H9 (cell line): ENCODE measurements at regions not wholly inside any gene's neighbourhood (a gene's known extent, or its start where the extent isn't known, plus 50 kb on each side); places are given as distances from the start of the nearest gene placed in this dataset.

ENCODE experiments used
- DNase-seq: peaks from one replicate; pipeline ENCODE4 v3.0.0-alpha.2; 2017
- H2AFZ ChIP-seq: one replicate; pipeline ENCODE4 v1.6.1; 2013; ENCODE audit warnings: mild to moderate bottlenecking, low read length, control low read depth, moderate library complexity
- H2AK5ac ChIP-seq: 2 replicates; pipeline ENCODE4 v1.6.1; 2013; ENCODE audit warnings: low read length, control low read depth, mixed read lengths; ENCODE audit not compliant: insufficient read length
- H2BK120ac ChIP-seq: one replicate; pipeline ENCODE4 v1.6.1; 2013; ENCODE audit warnings: low read depth, mild to moderate bottlenecking, low read length, control low read depth, inconsistent platforms; ENCODE audit not compliant: poor library complexity, severe bottlenecking
- H2BK12ac ChIP-seq: 2 replicates; pipeline ENCODE4 v1.6.1; 2013; ENCODE audit warnings: low read length, control low read depth, mixed read lengths, low read depth; ENCODE audit not compliant: insufficient read length
- H2BK15ac ChIP-seq: 2 replicates; pipeline ENCODE4 v1.6.1; 2013; ENCODE audit warnings: low read depth, low read length, control low read depth
- H2BK20ac ChIP-seq: one replicate; pipeline ENCODE4 v1.6.1; 2013; ENCODE audit warnings: low read depth, mild to moderate bottlenecking, low read length, control low read depth, inconsistent platforms; ENCODE audit not compliant: poor library complexity, severe bottlenecking
- H2BK5ac ChIP-seq: 2 replicates; pipeline ENCODE4 v1.6.1; 2013; ENCODE audit warnings: low read length, control low read depth, mixed read lengths; ENCODE audit not compliant: insufficient read length
- H3K14ac ChIP-seq: 2 replicates; pipeline ENCODE4 v1.6.1; 2013; ENCODE audit warnings: low read length, control low read depth; ENCODE audit not compliant: insufficient read depth
- H3K18ac ChIP-seq: 2 replicates; pipeline ENCODE4 v1.6.1; 2013; ENCODE audit warnings: low read depth, mild to moderate bottlenecking, mixed read lengths, low read length, control low read depth; ENCODE audit not compliant: insufficient read length
- H3K23ac ChIP-seq: 2 replicates; pipeline ENCODE4 v1.6.1; 2013; ENCODE audit warnings: low read length, control low read depth, mixed read lengths, low read depth; ENCODE audit not compliant: insufficient read length
- H3K23me2 ChIP-seq: 2 replicates; pipeline ENCODE4 v1.6.1; 2013; ENCODE audit warnings: low read depth, mild to moderate bottlenecking, mixed read lengths, low read length, control low read depth; ENCODE audit not compliant: insufficient read length, poor library complexity, severe bottlenecking
- H3K27ac ChIP-seq: 2 replicates; pipeline ENCODE4 v1.5.1; 2013; ENCODE audit warnings: low read length, control low read depth, mixed read lengths, low read depth; ENCODE audit not compliant: insufficient read length
- H3K27me3 ChIP-seq: 2 replicates; pipeline ENCODE4 v1.6.1; 2013; ENCODE audit warnings: low read length, control low read depth, inconsistent platforms; ENCODE audit not compliant: insufficient read depth
- H3K4ac ChIP-seq: 2 replicates; pipeline ENCODE4 v1.6.1; 2013; ENCODE audit warnings: low read depth, mild to moderate bottlenecking, control low read depth, inconsistent platforms, low read length, moderate library complexity
- H3K4me1 ChIP-seq: 2 replicates; pipeline ENCODE4 v1.6.1; 2013; ENCODE audit warnings: low read length, control low read depth, inconsistent platforms; ENCODE audit not compliant: insufficient read depth
- H3K4me2 ChIP-seq: 2 replicates; pipeline ENCODE4 v1.6.1; 2013; ENCODE audit warnings: low read length, control low read depth, mixed read lengths; ENCODE audit not compliant: insufficient read length, insufficient read depth
- H3K56ac ChIP-seq: 2 replicates; pipeline ENCODE4 v1.6.1; 2013; ENCODE audit warnings: low read depth, mild to moderate bottlenecking, mixed read lengths, low read length, control low read depth; ENCODE audit not compliant: insufficient read length
- H3K79me1 ChIP-seq: 2 replicates; pipeline ENCODE4 v1.6.1; 2013; ENCODE audit warnings: low read depth, mild to moderate bottlenecking, moderate library complexity, low read length, control low read depth, inconsistent platforms; ENCODE audit not compliant: insufficient read depth, poor library complexity, severe bottlenecking
- H3K79me2 ChIP-seq: 2 replicates; pipeline ENCODE4 v1.6.1; 2013; ENCODE audit warnings: low read length, control low read depth, inconsistent platforms; ENCODE audit not compliant: insufficient read depth
- H3K9ac ChIP-seq: 2 replicates; pipeline ENCODE4 v1.6.1; 2013; ENCODE audit warnings: low read length, control low read depth, mixed read lengths; ENCODE audit not compliant: insufficient read length; ENCODE audit errors: extremely low read depth
- H3K9me3 ChIP-seq: one replicate; pipeline ENCODE4 v1.6.1; 2013; ENCODE audit warnings: low read depth, low read length, inconsistent platforms; ENCODE audit not compliant: control insufficient read depth
- H3T11ph ChIP-seq: one replicate; pipeline ENCODE4 v1.6.1; 2013; ENCODE audit warnings: mild to moderate bottlenecking, low read length, control low read depth, inconsistent platforms
- H4K20me1 ChIP-seq: one replicate; pipeline ENCODE4 v1.6.1; 2013; ENCODE audit not compliant: control insufficient read depth, insufficient read length, insufficient read depth
- H4K5ac ChIP-seq: 2 replicates; pipeline ENCODE4 v1.6.1; 2013; ENCODE audit warnings: low read depth, mild to moderate bottlenecking, mixed read lengths, low read length, control low read depth; ENCODE audit not compliant: insufficient read length
- H4K8ac ChIP-seq: replicated peaks from 2 replicates; pipeline ENCODE4 v1.6.1; 2013; ENCODE audit warnings: low read length, control low read depth, mixed read lengths, low read depth; ENCODE audit not compliant: insufficient read length
- H4K91ac ChIP-seq: 2 replicates; pipeline ENCODE4 v1.6.1; 2013; ENCODE audit warnings: low read depth, mild to moderate bottlenecking, moderate library complexity, mixed read lengths, low read length, control low read depth; ENCODE audit not compliant: insufficient read length
- H3K27ac Mint-ChIP-seq, 3 experiments: 2 replicates in 2 of 3; 3 replicates in 1 of 3; pipeline ENCODE4 v1.8.0; 2020 to 2021; ENCODE audit warnings: mixed read lengths in 3 of 3, mild to moderate bottlenecking in 1 of 3, moderate library complexity in 1 of 3
- H3K27me3 Mint-ChIP-seq: 2 replicates; pipeline ENCODE4 v1.8.0; 2021; ENCODE audit warnings: low read depth, mild to moderate bottlenecking, moderate library complexity, mixed read lengths
- H3K36me3 Mint-ChIP-seq, 3 experiments: 2 replicates in 2 of 3; 3 replicates in 1 of 3; pipeline ENCODE4 v1.8.0; 2020 to 2021; ENCODE audit warnings: low read depth in 3 of 3, mixed read lengths in 3 of 3; ENCODE audit not compliant: insufficient read depth in 1 of 3
- H3K4me1 Mint-ChIP-seq, 2 experiments: 2 replicates each; pipeline ENCODE4 v1.8.0; 2020; ENCODE audit warnings: mixed read lengths in 2 of 2
- H3K4me3 Mint-ChIP-seq, 2 experiments: 2 replicates in 1 of 2; 3 replicates in 1 of 2; pipeline ENCODE4 v1.8.0; 2020 to 2021; ENCODE audit warnings: mild to moderate bottlenecking in 2 of 2, mixed read lengths in 2 of 2, moderate library complexity in 1 of 2
- H3K9me3 Mint-ChIP-seq, 2 experiments: 2 replicates in 1 of 2; 3 replicates in 1 of 2; pipeline ENCODE4 v1.8.0; 2020; ENCODE audit warnings: mild to moderate bottlenecking in 2 of 2, mixed read lengths in 2 of 2, moderate library complexity in 1 of 2
- CTCF ChIP-seq: fragments of 200-600 bp; sonication (generic); conservative IDR thresholded peaks from 3 replicates; pipeline ENCODE4 v1.8.0; 2021; ENCODE audit warnings: antibody characterized with exemption, mild to moderate bottlenecking
- WGBS: extraction: QIAGEN DNeasy Blood & Tissue Kit; methylation state at CpG from one replicate; pipeline ENCODE4 v1.1.7; 2013; ENCODE audit warnings: missing lambda C conversion rate, low lambda C conversion rate, mixed read lengths; ENCODE audit not compliant: insufficient read length; ENCODE audit errors: extremely low coverage; 5-methylcytosine and 5-hydroxymethylcytosine counted together

- no peaks in the 10 kb centered on the region for H3K79me1 ChIP-seq
- Mint-ChIP-seq H3K4me3 (no peak overlapping the region), H3K27me3 (peaks cover 7% of the 10 kb centered on the region), H3K36me3 (peaks cover 18 to 40% (median 25%) of the 10 kb centered on the region in 3 experiments; a peak in 6 of 7 replicates), H3K4me1 (no peaks in the 10 kb centered on the region), H3K9me3 (peaks cover 93 to 97% of the 10 kb centered on the region in 2 experiments), H3K27ac (no peak overlapping the region)
- H3K4me2 ChIP-seq, result no peak overlapping the region
- no CpG with 5 or more reads among the region's 10 CpGs for WGBS
- H2BK5ac ChIP-seq, result no peak overlapping the region
- no peak overlapping the region for H3K27ac ChIP-seq
- H2AFZ ChIP-seq, result no peak overlapping the region
- H2BK20ac ChIP-seq, result no peak overlapping the region
- no peak overlapping the region for H2BK15ac ChIP-seq
- no peak overlapping the region for H3K9ac ChIP-seq
- H3K4me1 ChIP-seq, result no peaks in the 10 kb centered on the region
- no peaks in the 10 kb centered on the region for H3K23me2 ChIP-seq
- no peak overlapping the region for H4K8ac ChIP-seq
- no peak overlapping the region for H4K5ac ChIP-seq
- H3K9me3 ChIP-seq, result peaks cover 62% of the 10 kb centered on the region
- no peak overlapping the region for H3K4ac ChIP-seq
- H3K56ac ChIP-seq, result no peak overlapping the region
- no peak overlapping the region for H2AK5ac ChIP-seq
- no peaks in the 10 kb centered on the region for H3K79me2 ChIP-seq
- no peak overlapping the region for H2BK12ac ChIP-seq
- H3K27me3 ChIP-seq, result no peaks in the 10 kb centered on the region
- H3T11ph ChIP-seq, result no peak overlapping the region
- TF ChIP-seq CTCF, result no peak
- no peak overlapping the region for H3K23ac ChIP-seq
- no peak overlapping the region for H2BK120ac ChIP-seq
- no peak overlapping the region for H3K18ac ChIP-seq
- no peak overlapping the region for H3K14ac ChIP-seq
- H4K20me1 ChIP-seq, result no peaks in the 10 kb centered on the region
- H4K91ac ChIP-seq, result no peak overlapping the region
- DNase-seq, result no peak
Observed at GRCh38 chr17:22272363-22273146, 580.2 kb downstream of the KCNJ18 start.
